Neural cell (in vitro differentiated cells): ENCODE measurements at regions not wholly inside any gene's neighbourhood (a gene's known extent, or its start where the extent isn't known, plus 50 kb on each side); places are given as distances from the start of the nearest gene placed in this dataset.

Source experiments
- H2AFZ ChIP-seq: fragments of 200-600, 300-800 bp; sonication (generic), shearing (Covaris generic); 2 replicates; pipeline ENCODE4 v1.6.0; 2014; ENCODE audit warnings: low read depth, mild to moderate bottlenecking, antibody characterized with exemption, low read length, moderate library complexity
- H3F3A ChIP-seq: fragments of 200-600 bp; shearing (Covaris generic); 2 replicates; pipeline ENCODE4 v1.6.1; 2016; ENCODE audit warnings: mild to moderate bottlenecking, moderate library complexity, mixed read lengths, antibody characterized with exemption, low read length; ENCODE audit not compliant: insufficient read depth, poor library complexity, severe bottlenecking
- H3K27ac ChIP-seq: fragments of 200-600, 300-800 bp; sonication (generic), shearing (Covaris generic); 2 replicates; pipeline ENCODE4 v1.5.1; 2014; ENCODE audit warnings: mild to moderate bottlenecking, low read length, moderate library complexity
- H3K27me3 ChIP-seq: fragments of 300-800, 200-600 bp; sonication (generic), shearing (Covaris generic); 2 replicates; pipeline ENCODE4 v1.6.0; 2014; ENCODE audit warnings: mild to moderate bottlenecking, low read depth, low read length, moderate library complexity; ENCODE audit not compliant: insufficient read depth
- H3K36me3 ChIP-seq: fragments of 300-800, 200-600 bp; sonication (generic), shearing (Covaris generic); 2 replicates; pipeline ENCODE4 v1.5.1; 2014; ENCODE audit warnings: mild to moderate bottlenecking, antibody characterized with exemption, low read length, moderate library complexity; ENCODE audit not compliant: insufficient read depth
- H3K4me2 ChIP-seq: fragments of 300-800, 200-600 bp; sonication (generic), shearing (Covaris generic); 2 replicates; pipeline ENCODE4 v1.6.0; 2014; ENCODE audit warnings: mild to moderate bottlenecking, low read length
- H3K4me3 ChIP-seq: fragments of 300-800, 200-600 bp; sonication (generic), shearing (Covaris generic); 2 replicates; pipeline ENCODE4 v1.5.1; 2014; ENCODE audit warnings: mild to moderate bottlenecking, low read length, moderate library complexity
- H3K79me2 ChIP-seq: fragments of 200-600 bp; shearing (Covaris generic); replicated peaks from 2 replicates; pipeline ENCODE4 v1.6.0; 2014; ENCODE audit warnings: mild to moderate bottlenecking, low read length, moderate library complexity; ENCODE audit not compliant: insufficient read depth
- H3K9ac ChIP-seq: fragments of 300-800, 200-600 bp; sonication (generic), shearing (Covaris generic); 2 replicates; pipeline ENCODE4 v1.6.1; 2016; ENCODE audit warnings: mild to moderate bottlenecking, low read length, mixed read lengths
- H3K9me2 ChIP-seq: fragments of 200-600 bp; shearing (Covaris generic); 2 replicates; pipeline ENCODE4 v1.6.1; 2016; ENCODE audit warnings: mild to moderate bottlenecking, low read length, mixed read lengths; ENCODE audit not compliant: insufficient read depth
- H3K9me3 ChIP-seq: fragments of 200-600, 300-800 bp; sonication (generic), shearing (Covaris generic); 2 replicates; pipeline ENCODE4 v1.6.1; 2016; ENCODE audit warnings: mild to moderate bottlenecking, mixed run types, low read length, moderate library complexity, mixed read lengths
- H4K20me1 ChIP-seq: fragments of 200-600 bp; shearing (Covaris generic); 2 replicates; pipeline ENCODE4 v1.6.1; 2016; ENCODE audit warnings: mild to moderate bottlenecking, mixed run types; ENCODE audit not compliant: insufficient read depth
- CTCF ChIP-seq: fragments of 450-650 bp; IDR thresholded peaks from 2 replicates; pipeline ENCODE4 v1.5.1; 2014; ENCODE audit warnings: antibody characterized with exemption, mild to moderate bottlenecking, moderate library complexity; ENCODE audit not compliant: poor library complexity, severe bottlenecking
- EP300 ChIP-seq: fragments of 450-650 bp; conservative IDR thresholded peaks from 2 replicates; pipeline ENCODE4 v1.6.1; 2014; ENCODE audit warnings: antibody characterized with exemption, mild to moderate bottlenecking, moderate library complexity; ENCODE audit not compliant: poor library complexity, severe bottlenecking
- EZH2 ChIP-seq: fragments of 200-600, 300-800 bp; shearing (Covaris generic), sonication (generic); IDR thresholded peaks from 2 replicates; pipeline ENCODE4 v1.6.1; 2014; ENCODE audit warnings: antibody characterized with exemption, low read length, borderline replicate concordance, mild to moderate bottlenecking; ENCODE audit not compliant: insufficient read depth, poor library complexity, severe bottlenecking
- MXI1 ChIP-seq: fragments of 450-650 bp; conservative IDR thresholded peaks from 2 replicates; pipeline ENCODE4 v1.6.1; 2014; ENCODE audit warnings: antibody characterized with exemption, mild to moderate bottlenecking; ENCODE audit not compliant: poor library complexity, severe bottlenecking
- POLR2AphosphoS5 ChIP-seq: IDR thresholded peaks from 2 replicates; pipeline ENCODE4 v1.6.1; 2012
- RAD21 ChIP-seq: fragments of 450-650 bp; conservative IDR thresholded peaks from 2 replicates; pipeline ENCODE4 v1.6.1; 2014; ENCODE audit warnings: antibody characterized with exemption, mild to moderate bottlenecking, moderate library complexity
- REST ChIP-seq: IDR thresholded peaks from 2 replicates; pipeline ENCODE4 v1.6.1; 2012; ENCODE audit warnings: borderline replicate concordance
- SMC3 ChIP-seq: fragments of 450-650 bp; conservative IDR thresholded peaks from 2 replicates; pipeline ENCODE4 v1.6.1; 2014; ENCODE audit warnings: antibody characterized with exemption, mild to moderate bottlenecking, moderate library complexity; ENCODE audit not compliant: poor library complexity
- TAF1 ChIP-seq: IDR thresholded peaks from 2 replicates; pipeline ENCODE4 v1.6.1; 2012; ENCODE audit warnings: low read depth

GRCh38 chr17:77393274-77393600 lies 252.5 kb downstream of the SEC14L1 start (continued):
- no peak for TF ChIP-seq TAF1

DNA sequence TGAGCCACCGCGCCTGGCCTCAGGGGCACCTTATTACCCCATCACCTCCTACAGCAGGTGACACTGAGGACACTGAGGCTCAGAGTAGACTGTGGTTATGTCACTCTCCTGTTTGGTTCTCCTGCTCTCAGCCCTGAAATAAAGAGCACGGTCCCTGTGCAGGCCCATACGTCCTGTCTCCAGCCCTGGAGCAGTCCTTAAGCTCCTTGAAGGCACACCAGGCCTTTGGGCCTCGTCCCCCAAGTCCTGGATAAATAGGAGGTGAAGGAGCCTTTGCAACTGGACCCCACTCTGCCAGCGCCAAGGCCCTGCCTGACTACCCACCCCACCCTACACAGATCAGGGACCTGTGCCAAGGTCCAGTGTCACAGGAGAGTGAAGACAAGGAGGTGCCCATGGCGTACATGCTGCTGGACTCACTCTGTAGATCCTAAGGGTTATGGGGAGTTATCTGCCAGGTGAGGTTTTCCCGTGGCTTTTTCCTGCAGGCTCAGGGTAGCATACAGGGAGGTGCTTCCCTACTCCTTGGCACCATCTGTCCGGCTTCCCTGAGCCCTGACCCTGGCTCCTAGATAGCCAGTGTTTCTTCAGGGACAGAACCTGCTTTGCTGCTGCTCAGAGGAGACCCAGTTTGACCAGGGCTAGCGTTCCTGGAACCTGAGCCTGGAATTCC lies 253.2 kb downstream of the SEC14L1 start:
- Histone ChIP-seq H3K36me3 (no peaks in the 10 kb centered on the region), H3F3A (no peaks in the 10 kb centered on the region), H3K79me2 (no peaks in the 10 kb centered on the region), H3K27ac (no peak overlapping the region), H3K4me2 (no peak overlapping the region), H4K20me1 (no peaks in the 10 kb centered on the region), H2AFZ (no peak overlapping the region), H3K27me3 (no peaks in the 10 kb centered on the region), H3K4me3 (no peak overlapping the region), H3K9me2 (no peaks in the 10 kb centered on the region), H3K9me3 (no peaks in the 10 kb centered on the region), H3K9ac (no peak overlapping the region)
- TF ChIP-seq EP300 (no peak), SMC3 (no peak), CTCF (no peak), POLR2AphosphoS5 (no peak), EZH2 (no peak), TAF1 (no peak), RAD21 (no peak), MXI1 (no peak), REST (no peak)

GRCh38 chr17:77394540-77395295 lies 253.9 kb downstream of the SEC14L1 start:
- TF ChIP-seq EZH2 (no peak), MXI1 (no peak), TAF1 (no peak), EP300 (no peak), REST (no peak), POLR2AphosphoS5 (no peak), RAD21 (no peak), SMC3 (no peak), CTCF (no peak)
- H3K4me2 ChIP-seq: no peak overlapping the region
- H4K20me1 ChIP-seq: no peaks in the 10 kb centered on the region
- no peaks in the 10 kb centered on the region for H3K27me3 ChIP-seq
- no peak overlapping the region for H3K9ac ChIP-seq
- no peaks in the 10 kb centered on the region for H3K9me2 ChIP-seq
- H3F3A ChIP-seq: no peaks in the 10 kb centered on the region
- H3K36me3 ChIP-seq: no peaks in the 10 kb centered on the region
- H3K9me3 ChIP-seq: no peaks in the 10 kb centered on the region
- no peaks in the 10 kb centered on the region for H3K79me2 ChIP-seq
- H3K27ac ChIP-seq: no peak overlapping the region
- H3K4me3 ChIP-seq: no peak overlapping the region
- H2AFZ ChIP-seq: no peak overlapping the region
